ENCODE measurements at regions not wholly inside any gene's neighbourhood (a gene's known extent, or its start where the extent isn't known, plus 50 kb on each side); places are given as distances from the start of the nearest gene placed in this dataset.

DNA sequence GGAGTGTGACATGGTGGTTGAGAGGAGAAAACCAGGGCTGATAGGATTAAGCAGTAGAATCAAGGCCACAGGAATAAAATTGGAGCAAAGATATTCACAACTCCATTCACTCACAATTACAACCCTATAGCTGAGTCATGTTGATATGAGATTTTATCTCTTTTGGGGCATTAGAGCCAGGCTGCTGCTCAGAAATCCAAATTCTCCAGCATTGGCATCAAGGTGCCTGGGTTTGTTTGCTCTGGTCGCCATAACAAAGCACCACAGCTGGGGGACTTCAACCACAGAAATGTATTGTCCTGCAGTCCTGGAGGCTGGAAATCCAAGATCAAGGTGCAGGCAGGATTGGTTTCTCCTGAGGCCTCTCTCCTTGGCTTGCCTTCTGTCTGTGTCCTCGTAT, 52.5 kb upstream of the GRB10 start:
- ChIA-PET CTCF (no interaction called here), POLR2A (no interaction called here)
- Histone ChIP-seq H2AFZ (ENCODE audit: low read depth) (peak overlapping the region; percentile 45), H4K20me1 (ENCODE audit: insufficient read depth) (no peaks in the 10 kb centered on the region), H3K9ac (peak overlapping the region; percentile 44; the same call in 1 of the 2 replicates), H3K79me2 (ENCODE audit: insufficient read depth) (no peaks in the 10 kb centered on the region), H3K27ac (ENCODE audit: low read depth in 2 of 2, low read length in 1 of 2) (peak overlapping the region in 1 of 2 experiments; percentile 84; a peak in 2 of 4 replicates), H3F3A (replicated peaks; ENCODE audit: insufficient read depth) (peaks cover 34% of the 10 kb centered on the region), H3K27me3 (ENCODE audit: insufficient read depth) (no peaks in the 10 kb centered on the region), H3K9me2 (no peaks in the 10 kb centered on the region), H3K4me1 (ENCODE audit: control insufficient read depth in 1 of 2, insufficient read depth in 2 of 2, low read depth in 1 of 2, low read length in 1 of 2) (peaks cover 0 to 22% of the 10 kb centered on the region in 2 experiments; a peak in 2 of 4 replicates), H3K36me3 (replicated peaks in 1 of 2; ENCODE audit: control insufficient read depth in 1 of 2, insufficient read depth in 2 of 2, low read length in 1 of 2) (no peaks in the 10 kb centered on the region), H3K4me3 (ENCODE audit: low read depth in 2 of 2, low read length in 1 of 2) (no peak overlapping the region), H3K9me3 (no peaks in the 10 kb centered on the region), H3K4me2 (peak overlapping the region; percentile 52)
- DNase-seq = no peak
- 37% methylated on average over 2 of the region's 2 CpGs for WGBS (ENCODE audit: low lambda C conversion rate)
- TF ChIP-seq MXI1 (IDR thresholded peaks at IDR 0.05; ENCODE audit: low read depth, low read length) (no peak), FOSL2 (IDR thresholded peaks at IDR 0.05; ENCODE audit: borderline replicate concordance, low read depth) (peak; percentile 7; the same call in 1 of the 2 replicates)

DNA sequence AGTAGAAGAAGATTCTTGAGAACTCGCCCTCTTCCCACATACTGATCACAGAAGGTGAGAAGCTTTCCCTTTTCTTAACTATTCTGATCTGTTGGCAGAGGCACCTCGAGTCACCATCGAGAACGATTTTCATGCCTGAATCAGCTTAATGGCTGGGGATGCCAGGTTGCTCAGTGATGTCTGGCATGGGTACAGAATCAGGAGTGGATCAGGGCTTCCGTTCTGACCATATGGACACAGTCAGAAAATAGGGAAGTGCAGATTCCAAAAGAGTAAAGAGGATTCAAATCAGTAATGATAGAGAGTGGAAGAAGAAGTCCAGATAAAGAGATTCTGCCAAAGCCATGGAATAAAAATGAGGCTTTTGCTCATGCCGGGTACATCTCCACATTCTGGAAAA, 52.0 kb upstream of the GRB10 start:
- no peak for DNase-seq
- H3K4me2 ChIP-seq = peak overlapping the region; percentile 52
- ChIA-PET CTCF (no interaction called here), POLR2A (no interaction called here)
- H3K36me3 ChIP-seq (replicated peaks in 1 of 2; ENCODE audit: control insufficient read depth in 1 of 2, insufficient read depth in 2 of 2, low read length in 1 of 2) = no peaks in the 10 kb centered on the region
- H3K79me2 ChIP-seq (ENCODE audit: insufficient read depth) = no peaks in the 10 kb centered on the region
- peak overlapping the region in 1 of 2 experiments; percentile 3; a peak in 1 of 4 replicates for H3K4me3 ChIP-seq (ENCODE audit: low read depth in 2 of 2, low read length in 1 of 2)
- 19% methylated on average over 6 of the region's 6 CpGs for WGBS (ENCODE audit: low lambda C conversion rate)
- H4K20me1 ChIP-seq (ENCODE audit: insufficient read depth) = no peaks in the 10 kb centered on the region
- peaks cover 34% of the 10 kb centered on the region for H3F3A ChIP-seq (replicated peaks; ENCODE audit: insufficient read depth)
- no peaks in the 10 kb centered on the region for H3K27me3 ChIP-seq (ENCODE audit: insufficient read depth)
- TF ChIP-seq NFIC (IDR thresholded peaks at IDR 0.05; ENCODE audit: borderline replicate concordance) = no peak
- TF ChIP-seq TCF12 (IDR thresholded peaks at IDR 0.05) = no peak
- TF ChIP-seq, protein P1, sequence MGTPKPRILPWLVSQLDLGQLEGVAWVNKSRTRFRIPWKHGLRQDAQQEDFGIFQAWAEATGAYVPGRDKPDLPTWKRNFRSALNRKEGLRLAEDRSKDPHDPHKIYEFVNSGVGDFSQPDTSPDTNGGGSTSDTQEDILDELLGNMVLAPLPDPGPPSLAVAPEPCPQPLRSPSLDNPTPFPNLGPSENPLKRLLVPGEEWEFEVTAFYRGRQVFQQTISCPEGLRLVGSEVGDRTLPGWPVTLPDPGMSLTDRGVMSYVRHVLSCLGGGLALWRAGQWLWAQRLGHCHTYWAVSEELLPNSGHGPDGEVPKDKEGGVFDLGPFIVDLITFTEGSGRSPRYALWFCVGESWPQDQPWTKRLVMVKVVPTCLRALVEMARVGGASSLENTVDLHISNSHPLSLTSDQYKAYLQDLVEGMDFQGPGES (IDR thresholded peaks at IDR 0.05; ENCODE audit: low read depth, low read length) = no peak
- TF ChIP-seq, protein P2, sequence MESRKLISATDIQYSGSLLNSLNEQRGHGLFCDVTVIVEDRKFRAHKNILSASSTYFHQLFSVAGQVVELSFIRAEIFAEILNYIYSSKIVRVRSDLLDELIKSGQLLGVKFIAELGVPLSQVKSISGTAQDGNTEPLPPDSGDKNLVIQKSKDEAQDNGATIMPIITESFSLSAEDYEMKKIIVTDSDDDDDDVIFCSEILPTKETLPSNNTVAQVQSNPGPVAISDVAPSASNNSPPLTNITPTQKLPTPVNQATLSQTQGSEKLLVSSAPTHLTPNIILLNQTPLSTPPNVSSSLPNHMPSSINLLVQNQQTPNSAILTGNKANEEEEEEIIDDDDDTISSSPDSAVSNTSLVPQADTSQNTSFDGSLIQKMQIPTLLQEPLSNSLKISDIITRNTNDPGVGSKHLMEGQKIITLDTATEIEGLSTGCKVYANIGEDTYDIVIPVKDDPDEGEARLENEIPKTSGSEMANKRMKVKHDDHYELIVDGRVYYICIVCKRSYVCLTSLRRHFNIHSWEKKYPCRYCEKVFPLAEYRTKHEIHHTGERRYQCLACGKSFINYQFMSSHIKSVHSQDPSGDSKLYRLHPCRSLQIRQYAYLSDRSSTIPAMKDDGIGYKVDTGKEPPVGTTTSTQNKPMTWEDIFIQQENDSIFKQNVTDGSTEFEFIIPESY (IDR thresholded peaks at IDR 0.05; ENCODE audit: borderline replicate concordance, low read depth) = no peak
- no peak for TF ChIP-seq YY1 (IDR thresholded peaks at IDR 0.05; ENCODE audit: low read depth)
- no peak for TF ChIP-seq ELF1 (IDR thresholded peaks at IDR 0.05)
- TF ChIP-seq EP300 (IDR thresholded peaks at IDR 0.05; ENCODE audit: borderline replicate concordance in 1 of 2, low read depth in 1 of 2, low read length in 1 of 2) = no peak
- TF ChIP-seq, protein P3, sequence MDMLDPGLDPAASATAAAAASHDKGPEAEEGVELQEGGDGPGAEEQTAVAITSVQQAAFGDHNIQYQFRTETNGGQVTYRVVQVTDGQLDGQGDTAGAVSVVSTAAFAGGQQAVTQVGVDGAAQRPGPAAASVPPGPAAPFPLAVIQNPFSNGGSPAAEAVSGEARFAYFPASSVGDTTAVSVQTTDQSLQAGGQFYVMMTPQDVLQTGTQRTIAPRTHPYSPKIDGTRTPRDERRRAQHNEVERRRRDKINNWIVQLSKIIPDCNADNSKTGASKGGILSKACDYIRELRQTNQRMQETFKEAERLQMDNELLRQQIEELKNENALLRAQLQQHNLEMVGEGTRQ (IDR thresholded peaks at IDR 0.05; ENCODE audit: borderline replicate concordance, low read depth, low read length) = no peak
- TF ChIP-seq, protein P4, sequence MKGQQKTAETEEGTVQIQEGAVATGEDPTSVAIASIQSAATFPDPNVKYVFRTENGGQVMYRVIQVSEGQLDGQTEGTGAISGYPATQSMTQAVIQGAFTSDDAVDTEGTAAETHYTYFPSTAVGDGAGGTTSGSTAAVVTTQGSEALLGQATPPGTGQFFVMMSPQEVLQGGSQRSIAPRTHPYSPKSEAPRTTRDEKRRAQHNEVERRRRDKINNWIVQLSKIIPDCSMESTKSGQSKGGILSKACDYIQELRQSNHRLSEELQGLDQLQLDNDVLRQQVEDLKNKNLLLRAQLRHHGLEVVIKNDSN (IDR thresholded peaks at IDR 0.05; ENCODE audit: borderline replicate concordance, low read depth) = no peak
- TF ChIP-seq JUND (IDR thresholded peaks at IDR 0.05) = no peak
- TF ChIP-seq EZH2phosphoT487 (IDR thresholded peaks at IDR 0.05; ENCODE audit: borderline replicate concordance, low read depth) = no peak
- TF ChIP-seq TEAD4 (IDR thresholded peaks at IDR 0.05; ENCODE audit: borderline replicate concordance, insufficient read depth) = no peak
- TF ChIP-seq MEF2A (IDR thresholded peaks at IDR 0.05; ENCODE audit: borderline replicate concordance, low read depth) = no peak
- TF ChIP-seq, protein P5, sequence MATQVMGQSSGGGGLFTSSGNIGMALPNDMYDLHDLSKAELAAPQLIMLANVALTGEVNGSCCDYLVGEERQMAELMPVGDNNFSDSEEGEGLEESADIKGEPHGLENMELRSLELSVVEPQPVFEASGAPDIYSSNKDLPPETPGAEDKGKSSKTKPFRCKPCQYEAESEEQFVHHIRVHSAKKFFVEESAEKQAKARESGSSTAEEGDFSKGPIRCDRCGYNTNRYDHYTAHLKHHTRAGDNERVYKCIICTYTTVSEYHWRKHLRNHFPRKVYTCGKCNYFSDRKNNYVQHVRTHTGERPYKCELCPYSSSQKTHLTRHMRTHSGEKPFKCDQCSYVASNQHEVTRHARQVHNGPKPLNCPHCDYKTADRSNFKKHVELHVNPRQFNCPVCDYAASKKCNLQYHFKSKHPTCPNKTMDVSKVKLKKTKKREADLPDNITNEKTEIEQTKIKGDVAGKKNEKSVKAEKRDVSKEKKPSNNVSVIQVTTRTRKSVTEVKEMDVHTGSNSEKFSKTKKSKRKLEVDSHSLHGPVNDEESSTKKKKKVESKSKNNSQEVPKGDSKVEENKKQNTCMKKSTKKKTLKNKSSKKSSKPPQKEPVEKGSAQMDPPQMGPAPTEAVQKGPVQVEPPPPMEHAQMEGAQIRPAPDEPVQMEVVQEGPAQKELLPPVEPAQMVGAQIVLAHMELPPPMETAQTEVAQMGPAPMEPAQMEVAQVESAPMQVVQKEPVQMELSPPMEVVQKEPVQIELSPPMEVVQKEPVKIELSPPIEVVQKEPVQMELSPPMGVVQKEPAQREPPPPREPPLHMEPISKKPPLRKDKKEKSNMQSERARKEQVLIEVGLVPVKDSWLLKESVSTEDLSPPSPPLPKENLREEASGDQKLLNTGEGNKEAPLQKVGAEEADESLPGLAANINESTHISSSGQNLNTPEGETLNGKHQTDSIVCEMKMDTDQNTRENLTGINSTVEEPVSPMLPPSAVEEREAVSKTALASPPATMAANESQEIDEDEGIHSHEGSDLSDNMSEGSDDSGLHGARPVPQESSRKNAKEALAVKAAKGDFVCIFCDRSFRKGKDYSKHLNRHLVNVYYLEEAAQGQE (IDR thresholded peaks at IDR 0.05; ENCODE audit: low read depth, low read length) = no peak
- no peak for TF ChIP-seq FOXM1 (IDR thresholded peaks at IDR 0.05; ENCODE audit: low read depth)
- TF ChIP-seq FOSL2 (IDR thresholded peaks at IDR 0.05; ENCODE audit: borderline replicate concordance, low read depth) = no peak
- no peak for TF ChIP-seq GABPA (IDR thresholded peaks at IDR 0.05; ENCODE audit: low read depth)
- H3K9ac ChIP-seq = peak overlapping the region; percentile 44; the same call in 1 of the 2 replicates
- H3K9me2 ChIP-seq = no peaks in the 10 kb centered on the region
- peak overlapping the region in 1 of 2 experiments; percentile 84; a peak in 2 of 4 replicates for H3K27ac ChIP-seq (ENCODE audit: low read depth in 2 of 2, low read length in 1 of 2)
- H3K9me3 ChIP-seq = no peaks in the 10 kb centered on the region
- H2AFZ ChIP-seq (ENCODE audit: low read depth) = peak overlapping the region; percentile 45
- H3K4me1 ChIP-seq (ENCODE audit: control insufficient read depth in 1 of 2, insufficient read depth in 2 of 2, low read depth in 1 of 2, low read length in 1 of 2) = peaks cover 0 to 21% of the 10 kb centered on the region in 2 experiments; a peak in 2 of 4 replicates

Measured in SK-N-SH (cell line).